HCT116 (cell line): ENCODE measurements at regions not wholly inside any gene's neighbourhood (a gene's known extent, or its start where the extent isn't known, plus 50 kb on each side); places are given as distances from the start of the nearest gene placed in this dataset.

Source experiments
- EZH2 ChIP-seq: fragments of 200-600 bp; sonication (generic); IDR thresholded peaks from 2 replicates; pipeline ENCODE4 v1.6.1; 2017; ENCODE audit warnings: antibody characterized with exemption, mixed run types
- EZH2phosphoT487 ChIP-seq: fragments of 200-600 bp; IDR thresholded peaks from 2 replicates; pipeline ENCODE4 v1.6.1; 2018; ENCODE audit warnings: antibody characterized with exemption, borderline replicate concordance
- POLR2A ChIP-seq: IDR thresholded peaks from 2 replicates; pipeline ENCODE4 v1.7.0; 2011; ENCODE audit warnings: borderline replicate concordance; ENCODE audit not compliant: insufficient read depth, insufficient read length; ENCODE audit errors: extremely low read depth
- POLR2AphosphoS5 ChIP-seq: IDR thresholded peaks from 2 replicates; pipeline ENCODE4 v1.6.1; 2011; ENCODE audit warnings: mild to moderate bottlenecking, low read depth, low read length, moderate library complexity
- RAD21 ChIP-seq: IDR thresholded peaks from 2 replicates; pipeline ENCODE4 v1.6.1; 2012; ENCODE audit warnings: low read depth, mild to moderate bottlenecking
- SIN3A ChIP-seq: IDR thresholded peaks from 2 replicates; pipeline ENCODE4 v1.6.1; 2012; ENCODE audit warnings: low read depth
- SP1 ChIP-seq: IDR thresholded peaks from 2 replicates; pipeline ENCODE4 v1.6.1; 2012; ENCODE audit warnings: low read depth
- TF ChIP-seq, protein P1 (sequence below): IDR thresholded peaks from 2 replicates; pipeline ENCODE4 v1.6.1; 2012
- TF ChIP-seq, protein P2 (sequence below), 3 experiments: fragments of 200-600 bp in 1 of 3; sonication (generic) in 1 of 3; IDR thresholded peaks in 2 of 3; conservative IDR thresholded peaks in 1 of 3; 2 replicates each; pipeline ENCODE4 v1.5.1; 2012 to 2017; ENCODE audit warnings: low read depth in 2 of 3, low read length in 2 of 3, antibody characterized with exemption in 1 of 3, borderline replicate concordance in 1 of 3, control low read depth in 1 of 3, mild to moderate bottlenecking in 1 of 3, mixed read lengths in 1 of 3, mixed run types in 1 of 3, moderate library complexity in 1 of 3; ENCODE audit not compliant: insufficient read depth in 1 of 3
- TF ChIP-seq, protein P3 (sequence below): IDR thresholded peaks from 2 replicates; pipeline ENCODE4 v1.6.1; 2012; ENCODE audit warnings: low read depth

DNA sequence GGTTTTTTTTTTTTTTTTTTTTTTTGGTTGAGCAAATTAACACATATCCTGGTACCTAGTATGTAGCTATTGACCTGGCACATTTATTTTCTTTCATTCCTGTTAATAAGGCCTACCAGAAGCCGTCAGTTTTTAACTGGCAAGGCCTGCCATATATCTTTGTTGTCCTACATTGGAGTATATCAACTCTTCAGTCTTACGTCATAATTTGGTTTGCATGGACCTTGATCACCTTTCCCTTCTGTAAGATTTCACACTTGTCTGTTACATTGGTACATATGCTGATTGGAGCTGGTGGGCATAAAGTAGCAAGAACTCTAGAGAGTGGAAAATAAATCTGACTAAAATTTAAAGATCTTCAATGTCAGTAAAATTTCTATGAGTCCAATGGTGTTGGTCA, 1658.0 kb downstream of the C4orf33 start:
- TF ChIP-seq EZH2phosphoT487: no peak
- no peak for TF ChIP-seq SP1
- no peak for TF ChIP-seq POLR2A
- TF ChIP-seq, protein P1, sequence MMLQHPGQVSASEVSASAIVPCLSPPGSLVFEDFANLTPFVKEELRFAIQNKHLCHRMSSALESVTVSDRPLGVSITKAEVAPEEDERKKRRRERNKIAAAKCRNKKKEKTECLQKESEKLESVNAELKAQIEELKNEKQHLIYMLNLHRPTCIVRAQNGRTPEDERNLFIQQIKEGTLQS: no peak
- TF ChIP-seq, protein P2, sequence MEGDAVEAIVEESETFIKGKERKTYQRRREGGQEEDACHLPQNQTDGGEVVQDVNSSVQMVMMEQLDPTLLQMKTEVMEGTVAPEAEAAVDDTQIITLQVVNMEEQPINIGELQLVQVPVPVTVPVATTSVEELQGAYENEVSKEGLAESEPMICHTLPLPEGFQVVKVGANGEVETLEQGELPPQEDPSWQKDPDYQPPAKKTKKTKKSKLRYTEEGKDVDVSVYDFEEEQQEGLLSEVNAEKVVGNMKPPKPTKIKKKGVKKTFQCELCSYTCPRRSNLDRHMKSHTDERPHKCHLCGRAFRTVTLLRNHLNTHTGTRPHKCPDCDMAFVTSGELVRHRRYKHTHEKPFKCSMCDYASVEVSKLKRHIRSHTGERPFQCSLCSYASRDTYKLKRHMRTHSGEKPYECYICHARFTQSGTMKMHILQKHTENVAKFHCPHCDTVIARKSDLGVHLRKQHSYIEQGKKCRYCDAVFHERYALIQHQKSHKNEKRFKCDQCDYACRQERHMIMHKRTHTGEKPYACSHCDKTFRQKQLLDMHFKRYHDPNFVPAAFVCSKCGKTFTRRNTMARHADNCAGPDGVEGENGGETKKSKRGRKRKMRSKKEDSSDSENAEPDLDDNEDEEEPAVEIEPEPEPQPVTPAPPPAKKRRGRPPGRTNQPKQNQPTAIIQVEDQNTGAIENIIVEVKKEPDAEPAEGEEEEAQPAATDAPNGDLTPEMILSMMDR (IDR thresholded peaks at IDR 0.05 in 2 of 3, conservative IDR thresholded peaks at IDR 0.05 in 1 of 3; ENCODE audit: borderline replicate concordance in 1 of 3, insufficient read depth in 1 of 3, low read depth in 2 of 3, low read length in 2 of 3): no peak
- TF ChIP-seq EZH2: no peak
- TF ChIP-seq, protein P3, sequence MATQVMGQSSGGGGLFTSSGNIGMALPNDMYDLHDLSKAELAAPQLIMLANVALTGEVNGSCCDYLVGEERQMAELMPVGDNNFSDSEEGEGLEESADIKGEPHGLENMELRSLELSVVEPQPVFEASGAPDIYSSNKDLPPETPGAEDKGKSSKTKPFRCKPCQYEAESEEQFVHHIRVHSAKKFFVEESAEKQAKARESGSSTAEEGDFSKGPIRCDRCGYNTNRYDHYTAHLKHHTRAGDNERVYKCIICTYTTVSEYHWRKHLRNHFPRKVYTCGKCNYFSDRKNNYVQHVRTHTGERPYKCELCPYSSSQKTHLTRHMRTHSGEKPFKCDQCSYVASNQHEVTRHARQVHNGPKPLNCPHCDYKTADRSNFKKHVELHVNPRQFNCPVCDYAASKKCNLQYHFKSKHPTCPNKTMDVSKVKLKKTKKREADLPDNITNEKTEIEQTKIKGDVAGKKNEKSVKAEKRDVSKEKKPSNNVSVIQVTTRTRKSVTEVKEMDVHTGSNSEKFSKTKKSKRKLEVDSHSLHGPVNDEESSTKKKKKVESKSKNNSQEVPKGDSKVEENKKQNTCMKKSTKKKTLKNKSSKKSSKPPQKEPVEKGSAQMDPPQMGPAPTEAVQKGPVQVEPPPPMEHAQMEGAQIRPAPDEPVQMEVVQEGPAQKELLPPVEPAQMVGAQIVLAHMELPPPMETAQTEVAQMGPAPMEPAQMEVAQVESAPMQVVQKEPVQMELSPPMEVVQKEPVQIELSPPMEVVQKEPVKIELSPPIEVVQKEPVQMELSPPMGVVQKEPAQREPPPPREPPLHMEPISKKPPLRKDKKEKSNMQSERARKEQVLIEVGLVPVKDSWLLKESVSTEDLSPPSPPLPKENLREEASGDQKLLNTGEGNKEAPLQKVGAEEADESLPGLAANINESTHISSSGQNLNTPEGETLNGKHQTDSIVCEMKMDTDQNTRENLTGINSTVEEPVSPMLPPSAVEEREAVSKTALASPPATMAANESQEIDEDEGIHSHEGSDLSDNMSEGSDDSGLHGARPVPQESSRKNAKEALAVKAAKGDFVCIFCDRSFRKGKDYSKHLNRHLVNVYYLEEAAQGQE: no peak
- no peak for TF ChIP-seq SIN3A
- TF ChIP-seq POLR2AphosphoS5: no peak
- TF ChIP-seq RAD21: no peak
